ENCODE measurements at regions not wholly inside any gene's neighbourhood (a gene's known extent, or its start where the extent isn't known, plus 50 kb on each side); places are given as distances from the start of the nearest gene placed in this dataset.

DNA sequence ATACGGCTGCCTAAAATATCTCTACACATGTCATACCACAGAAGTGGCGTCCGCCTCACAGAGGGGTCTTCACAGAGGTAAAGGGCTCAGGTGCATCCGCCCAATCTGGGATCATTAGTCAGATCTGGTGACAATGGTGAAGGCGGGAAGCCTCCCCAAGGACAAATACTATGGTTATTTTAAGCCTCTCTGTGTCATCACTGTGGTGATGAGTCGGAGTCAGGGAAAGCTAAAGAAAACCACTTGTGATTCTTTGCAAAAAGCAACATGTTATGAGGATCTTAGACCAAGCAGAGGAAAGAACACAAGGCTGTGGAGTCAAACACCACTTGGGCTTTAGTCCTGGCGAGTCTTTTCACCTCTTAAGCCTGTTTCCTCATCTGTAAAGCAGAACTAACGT lies 190.4 kb downstream of the DRD1 start:
- no peak overlapping the region for H3K9ac ChIP-seq (ENCODE audit: low read depth in 1 of 2, low read length in 2 of 2)
- H3K9me3 ChIP-seq (ENCODE audit: control insufficient read depth in 2 of 2, low read length in 2 of 2): no peaks in the 10 kb centered on the region
- no peaks in the 10 kb centered on the region for H3K4me1 ChIP-seq (ENCODE audit: control insufficient read depth in 2 of 2, insufficient read depth in 2 of 2, low read length in 2 of 2)
- no peak overlapping the region for H3K4me3 ChIP-seq (ENCODE audit: low read length in 2 of 2)
- H3K27me3 ChIP-seq (ENCODE audit: control insufficient read depth in 2 of 2, insufficient read depth in 2 of 2, low read length in 2 of 2): no peaks in the 10 kb centered on the region
- no peaks in the 10 kb centered on the region for H3K36me3 ChIP-seq (ENCODE audit: control insufficient read depth in 2 of 2, insufficient read depth in 2 of 2, low read length in 2 of 2)
- H3K27ac ChIP-seq (ENCODE audit: low read depth in 2 of 2, low read length in 2 of 2): peak overlapping the region; percentile 27 to 52

DNA sequence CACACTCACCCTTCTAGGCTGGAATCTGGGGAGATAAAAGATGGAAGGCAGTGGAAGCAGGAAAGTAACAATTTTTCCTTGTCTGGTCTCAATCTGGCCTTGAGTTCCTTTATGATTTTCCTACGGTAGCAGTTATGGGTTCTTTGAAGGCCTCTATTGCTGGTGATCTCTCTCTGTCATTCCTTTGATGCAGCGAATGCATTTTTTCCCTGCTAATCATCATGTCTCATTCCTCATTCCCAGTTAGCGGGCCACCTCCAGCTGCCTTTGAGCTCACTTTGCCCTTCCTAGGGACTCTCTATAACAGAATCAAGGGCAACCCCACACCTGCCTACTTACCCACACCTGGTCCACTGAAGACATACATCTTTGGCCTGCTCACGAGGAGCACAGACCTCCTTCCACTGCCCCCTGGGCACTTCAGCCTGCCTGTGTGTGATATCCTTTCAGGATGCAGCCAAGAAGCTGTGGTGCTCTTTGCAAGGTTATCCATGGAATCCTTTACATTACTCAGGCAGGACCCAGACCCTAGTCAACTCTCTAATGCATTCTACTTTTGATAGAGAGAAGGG lies 191.7 kb downstream of the DRD1 start:
- Histone ChIP-seq H3K4me3 (ENCODE audit: low read length in 2 of 2) (no peak overlapping the region), H3K9me3 (ENCODE audit: control insufficient read depth in 2 of 2, low read length in 2 of 2) (no peaks in the 10 kb centered on the region), H3K4me1 (ENCODE audit: control insufficient read depth in 2 of 2, insufficient read depth in 2 of 2, low read length in 2 of 2) (no peaks in the 10 kb centered on the region), H3K27me3 (ENCODE audit: control insufficient read depth in 2 of 2, insufficient read depth in 2 of 2, low read length in 2 of 2) (no peaks in the 10 kb centered on the region), H3K9ac (ENCODE audit: low read depth in 1 of 2, low read length in 2 of 2) (no peak overlapping the region), H3K36me3 (ENCODE audit: control insufficient read depth in 2 of 2, insufficient read depth in 2 of 2, low read length in 2 of 2) (no peaks in the 10 kb centered on the region), H3K27ac (ENCODE audit: low read depth in 2 of 2, low read length in 2 of 2) (no peak overlapping the region)

DNA sequence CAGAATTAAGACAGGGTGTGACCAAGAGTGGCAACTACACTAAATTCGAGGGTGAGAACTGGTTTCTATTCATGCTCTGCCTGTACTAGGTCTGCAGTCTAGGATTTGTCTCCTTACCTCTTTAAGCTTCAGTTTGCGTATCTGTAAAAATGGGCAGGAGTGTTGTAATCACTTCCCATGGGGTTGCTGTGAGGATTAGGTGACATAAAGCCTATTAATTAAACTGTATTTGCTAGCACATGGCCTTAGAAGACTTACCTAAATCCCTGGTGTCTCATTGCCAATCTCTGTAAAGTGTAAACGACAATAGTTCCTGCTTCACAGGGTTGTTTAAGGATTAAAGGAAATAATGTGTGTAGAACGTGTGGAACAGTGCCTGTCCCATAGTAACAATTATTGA lies 193.6 kb downstream of the DRD1 start:
- Histone ChIP-seq H3K27me3 (ENCODE audit: control insufficient read depth in 2 of 2, insufficient read depth in 2 of 2, low read length in 2 of 2) (no peaks in the 10 kb centered on the region), H3K27ac (ENCODE audit: low read depth in 2 of 2, low read length in 2 of 2) (no peak overlapping the region), H3K9me3 (ENCODE audit: control insufficient read depth in 2 of 2, low read length in 2 of 2) (no peaks in the 10 kb centered on the region), H3K4me3 (ENCODE audit: low read length in 2 of 2) (no peak overlapping the region), H3K36me3 (ENCODE audit: control insufficient read depth in 2 of 2, insufficient read depth in 2 of 2, low read length in 2 of 2) (no peaks in the 10 kb centered on the region), H3K4me1 (ENCODE audit: control insufficient read depth in 2 of 2, insufficient read depth in 2 of 2, low read length in 2 of 2) (no peaks in the 10 kb centered on the region), H3K9ac (ENCODE audit: low read depth in 1 of 2, low read length in 2 of 2) (no peak overlapping the region)

- Histone ChIP-seq H3K9me3 (ENCODE audit: control insufficient read depth in 2 of 2, low read length in 2 of 2) (no peaks in the 10 kb centered on the region), H3K4me3 (ENCODE audit: low read length in 2 of 2) (no peak overlapping the region), H3K4me1 (ENCODE audit: control insufficient read depth in 2 of 2, insufficient read depth in 2 of 2, low read length in 2 of 2) (no peaks in the 10 kb centered on the region), H3K27me3 (ENCODE audit: control insufficient read depth in 2 of 2, insufficient read depth in 2 of 2, low read length in 2 of 2) (no peaks in the 10 kb centered on the region), H3K36me3 (ENCODE audit: control insufficient read depth in 2 of 2, insufficient read depth in 2 of 2, low read length in 2 of 2) (no peaks in the 10 kb centered on the region), H3K27ac (ENCODE audit: low read depth in 2 of 2, low read length in 2 of 2) (no peak overlapping the region), H3K9ac (ENCODE audit: low read depth in 1 of 2, low read length in 2 of 2) (no peak overlapping the region)
These were observed 195.5 kb downstream of the DRD1 start for GRCh38 chr5:175248416-175248905.

DNA sequence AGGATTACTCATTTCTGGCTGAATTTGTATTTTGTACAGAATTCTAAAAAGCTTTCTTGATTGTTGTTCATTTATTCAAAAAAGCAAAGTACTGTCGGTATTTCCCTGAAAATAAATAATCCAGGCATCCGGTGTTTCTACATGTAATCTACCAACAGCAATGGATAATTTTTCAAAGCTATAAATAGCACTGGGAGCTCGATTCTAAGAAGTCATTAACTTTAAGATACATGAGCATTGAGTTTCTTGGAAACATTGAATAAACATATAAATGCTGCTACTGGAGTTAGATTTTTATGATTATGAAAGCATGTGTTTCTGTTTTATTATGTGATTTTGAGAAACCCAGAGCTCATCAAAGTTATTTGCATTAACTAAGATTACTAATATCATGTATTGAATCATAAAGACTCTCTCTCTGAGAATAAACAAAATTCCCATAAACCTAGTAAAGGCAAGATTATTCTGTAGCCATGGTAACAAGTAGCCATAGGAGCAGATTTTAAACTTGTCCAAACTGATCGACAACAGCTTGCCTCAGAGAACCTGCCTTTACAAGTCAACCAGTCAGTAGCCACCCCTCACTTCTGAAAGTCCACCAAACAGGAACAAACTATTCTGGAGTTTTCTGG lies 197.0 kb downstream of the DRD1 start:
- no peaks in the 10 kb centered on the region for H3K27me3 ChIP-seq (ENCODE audit: control insufficient read depth in 2 of 2, insufficient read depth in 2 of 2, low read length in 2 of 2)
- H3K27ac ChIP-seq (ENCODE audit: low read depth in 2 of 2, low read length in 2 of 2): no peak overlapping the region

DNA sequence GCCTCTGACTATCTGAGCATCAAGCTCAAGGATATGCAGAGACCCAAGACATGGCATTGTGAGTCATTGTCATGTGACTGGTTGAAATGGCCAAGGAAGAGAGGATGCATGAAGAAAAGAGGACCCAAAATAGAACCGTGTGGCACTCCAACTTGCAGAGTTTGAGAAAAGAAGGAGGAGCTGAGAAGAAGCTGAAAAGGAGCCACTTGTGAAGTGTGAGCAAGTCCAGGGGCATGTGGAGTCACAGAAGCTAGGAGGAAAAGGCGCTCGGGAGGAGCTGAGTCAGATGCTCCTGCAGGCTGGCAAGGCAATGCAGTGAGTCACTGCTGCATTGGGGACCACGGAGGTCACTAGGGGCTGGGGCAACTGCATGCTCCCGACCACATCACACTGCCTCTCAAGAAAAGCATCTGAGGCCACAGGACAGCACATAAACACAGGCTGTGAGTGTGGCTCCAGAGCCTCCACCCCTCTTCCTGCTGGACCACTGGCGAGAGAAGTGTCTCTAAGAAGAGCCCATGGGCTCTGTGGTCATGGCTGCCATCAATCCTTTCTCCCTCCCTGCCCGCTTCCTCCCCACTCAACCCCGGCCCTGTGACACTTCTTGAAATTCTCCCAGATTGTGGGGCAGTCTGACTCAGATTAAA lies 197.6 kb downstream of the DRD1 start:
- Histone ChIP-seq H3K4me3 (ENCODE audit: low read length in 2 of 2) (no peak overlapping the region), H3K9me3 (ENCODE audit: control insufficient read depth in 2 of 2, low read length in 2 of 2) (no peaks in the 10 kb centered on the region), H3K27ac (ENCODE audit: low read depth in 2 of 2, low read length in 2 of 2) (no peak overlapping the region), H3K9ac (ENCODE audit: low read depth in 1 of 2, low read length in 2 of 2) (no peak overlapping the region), H3K4me1 (ENCODE audit: control insufficient read depth in 2 of 2, insufficient read depth in 2 of 2, low read length in 2 of 2) (no peaks in the 10 kb centered on the region), H3K36me3 (ENCODE audit: control insufficient read depth in 2 of 2, insufficient read depth in 2 of 2, low read length in 2 of 2) (no peaks in the 10 kb centered on the region), H3K27me3 (ENCODE audit: control insufficient read depth in 2 of 2, insufficient read depth in 2 of 2, low read length in 2 of 2) (no peaks in the 10 kb centered on the region)

More for the DNA sequence above, 197.0 kb downstream of the DRD1 start:
- Histone ChIP-seq H3K9ac (ENCODE audit: low read depth in 1 of 2, low read length in 2 of 2) (no peak overlapping the region), H3K4me3 (ENCODE audit: low read length in 2 of 2) (no peak overlapping the region), H3K4me1 (ENCODE audit: control insufficient read depth in 2 of 2, insufficient read depth in 2 of 2, low read length in 2 of 2) (no peaks in the 10 kb centered on the region), H3K9me3 (ENCODE audit: control insufficient read depth in 2 of 2, low read length in 2 of 2) (no peaks in the 10 kb centered on the region), H3K36me3 (ENCODE audit: control insufficient read depth in 2 of 2, insufficient read depth in 2 of 2, low read length in 2 of 2) (no peaks in the 10 kb centered on the region)

DNA sequence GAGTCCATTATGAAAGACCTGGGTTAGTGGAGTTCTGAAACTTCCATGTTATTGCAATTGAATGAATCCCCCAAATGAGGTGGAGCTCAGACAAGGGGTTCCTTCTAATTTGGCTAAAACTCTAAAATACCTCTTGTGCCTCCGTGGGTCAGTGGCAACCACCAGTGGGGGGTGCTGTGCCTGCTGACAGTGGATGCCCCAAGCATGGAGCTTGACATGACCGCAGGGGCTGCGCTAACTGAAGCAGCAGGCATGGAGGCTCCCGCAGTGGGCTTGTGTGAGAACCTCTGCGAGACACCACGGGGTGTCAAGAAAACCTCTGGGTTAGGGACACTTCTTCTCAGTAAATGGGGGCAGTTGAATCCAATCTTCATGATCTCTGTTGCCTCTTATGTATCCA lies 200.5 kb downstream of the DRD1 start:
- H3K4me1 ChIP-seq (ENCODE audit: control insufficient read depth in 2 of 2, insufficient read depth in 2 of 2, low read length in 2 of 2): no peaks in the 10 kb centered on the region

DNA sequence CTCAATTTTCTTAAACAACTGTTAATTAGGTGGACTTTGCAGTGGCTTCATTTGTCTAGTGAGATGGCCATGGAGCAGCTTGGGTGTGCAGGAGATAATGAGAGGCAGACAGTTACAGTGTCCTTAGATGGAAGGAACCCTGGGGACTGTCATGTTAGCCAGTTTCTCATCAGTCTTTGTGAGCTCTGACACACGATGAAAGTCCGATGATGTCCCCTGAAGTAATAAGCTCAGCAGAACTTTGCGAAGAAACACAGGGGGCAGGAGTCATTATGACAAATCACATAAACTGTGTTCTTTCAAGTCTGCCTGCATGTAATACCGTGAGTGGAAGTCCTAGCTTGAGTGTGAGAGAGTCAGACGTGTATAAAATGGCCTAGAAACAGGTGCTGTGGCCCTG lies 201.8 kb downstream of the DRD1 start:
- Histone ChIP-seq H3K4me3 (ENCODE audit: low read length in 2 of 2) (no peak overlapping the region), H3K4me1 (ENCODE audit: control insufficient read depth in 2 of 2, insufficient read depth in 2 of 2, low read length in 2 of 2) (no peaks in the 10 kb centered on the region), H3K9ac (ENCODE audit: low read depth in 1 of 2, low read length in 2 of 2) (no peak overlapping the region), H3K36me3 (ENCODE audit: control insufficient read depth in 2 of 2, insufficient read depth in 2 of 2, low read length in 2 of 2) (no peaks in the 10 kb centered on the region), H3K9me3 (ENCODE audit: control insufficient read depth in 2 of 2, low read length in 2 of 2) (no peaks in the 10 kb centered on the region), H3K27me3 (ENCODE audit: control insufficient read depth in 2 of 2, insufficient read depth in 2 of 2, low read length in 2 of 2) (no peaks in the 10 kb centered on the region), H3K27ac (ENCODE audit: low read depth in 2 of 2, low read length in 2 of 2) (no peak overlapping the region)

More for the DNA sequence above, 200.5 kb downstream of the DRD1 start:
- Histone ChIP-seq H3K27me3 (ENCODE audit: control insufficient read depth in 2 of 2, insufficient read depth in 2 of 2, low read length in 2 of 2) (no peaks in the 10 kb centered on the region), H3K9me3 (ENCODE audit: control insufficient read depth in 2 of 2, low read length in 2 of 2) (no peaks in the 10 kb centered on the region), H3K4me3 (ENCODE audit: low read length in 2 of 2) (no peak overlapping the region), H3K9ac (ENCODE audit: low read depth in 1 of 2, low read length in 2 of 2) (no peak overlapping the region), H3K36me3 (ENCODE audit: control insufficient read depth in 2 of 2, insufficient read depth in 2 of 2, low read length in 2 of 2) (no peaks in the 10 kb centered on the region), H3K27ac (ENCODE audit: low read depth in 2 of 2, low read length in 2 of 2) (no peak overlapping the region)

- no peaks in the 10 kb centered on the region for H3K4me1 ChIP-seq (ENCODE audit: control insufficient read depth in 2 of 2, insufficient read depth in 2 of 2, low read length in 2 of 2)
- no peaks in the 10 kb centered on the region for H3K9me3 ChIP-seq (ENCODE audit: control insufficient read depth in 2 of 2, low read length in 2 of 2)
- H3K27me3 ChIP-seq (ENCODE audit: control insufficient read depth in 2 of 2, insufficient read depth in 2 of 2, low read length in 2 of 2): no peaks in the 10 kb centered on the region
- no peak overlapping the region for H3K9ac ChIP-seq (ENCODE audit: low read depth in 1 of 2, low read length in 2 of 2)
- no peaks in the 10 kb centered on the region for H3K36me3 ChIP-seq (ENCODE audit: control insufficient read depth in 2 of 2, insufficient read depth in 2 of 2, low read length in 2 of 2)
- H3K27ac ChIP-seq (ENCODE audit: low read depth in 2 of 2, low read length in 2 of 2): no peak overlapping the region
- H3K4me3 ChIP-seq (ENCODE audit: low read length in 2 of 2): no peak overlapping the region
These were observed 205.7 kb downstream of the DRD1 start for GRCh38 chr5:175238326-175238725.

DNA sequence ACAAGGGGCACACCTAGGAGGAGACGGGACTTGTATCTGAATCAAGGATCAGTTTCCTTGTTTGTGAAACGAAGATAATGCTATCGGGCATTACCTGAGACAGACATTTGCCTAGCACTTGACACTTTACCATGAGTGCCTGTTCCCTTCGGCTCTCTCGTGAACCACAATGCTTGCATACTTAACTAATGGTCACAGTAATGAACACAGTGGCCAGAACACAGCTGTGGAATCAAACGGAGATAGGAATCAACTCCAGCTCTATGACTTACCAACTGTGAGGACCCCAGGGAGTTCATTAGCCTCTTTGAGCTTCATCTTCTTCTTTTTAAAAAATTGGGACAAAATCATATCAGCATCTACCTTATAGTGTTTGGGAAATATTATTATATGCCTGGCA lies 207.8 kb downstream of the DRD1 start:
- Histone ChIP-seq H3K9me3 (ENCODE audit: control insufficient read depth in 2 of 2, low read length in 2 of 2) (no peaks in the 10 kb centered on the region), H3K9ac (ENCODE audit: low read depth in 1 of 2, low read length in 2 of 2) (no peak overlapping the region), H3K4me1 (ENCODE audit: control insufficient read depth in 2 of 2, insufficient read depth in 2 of 2, low read length in 2 of 2) (no peaks in the 10 kb centered on the region), H3K4me3 (ENCODE audit: low read length in 2 of 2) (no peak overlapping the region), H3K27ac (ENCODE audit: low read depth in 2 of 2, low read length in 2 of 2) (no peak overlapping the region), H3K36me3 (ENCODE audit: control insufficient read depth in 2 of 2, insufficient read depth in 2 of 2, low read length in 2 of 2) (no peaks in the 10 kb centered on the region), H3K27me3 (ENCODE audit: control insufficient read depth in 2 of 2, insufficient read depth in 2 of 2, low read length in 2 of 2) (no peaks in the 10 kb centered on the region)
